ENCODE measurements at regions not wholly inside any gene's neighbourhood (a gene's known extent, or its start where the extent isn't known, plus 50 kb on each side); places are given as distances from the start of the nearest gene placed in this dataset.

GRCh38 chr9:27943501-27943900 is 370.2 kb upstream of the C9orf72 start:
- Histone ChIP-seq H3K79me2 (ENCODE audit: insufficient read depth, low read length) (no peaks in the 10 kb centered on the region), H4K20me1 (ENCODE audit: insufficient read depth) (no peaks in the 10 kb centered on the region), H3K4me3 (replicated peaks in 1 of 2; ENCODE audit: low read depth in 1 of 2, low read length in 2 of 2) (no peak overlapping the region), H3K27me3 (ENCODE audit: insufficient read depth, low read length) (no peaks in the 10 kb centered on the region), H2AFZ (ENCODE audit: low read depth, low read length, poor library complexity, severe bottlenecking) (no peak overlapping the region), H3K9ac (ENCODE audit: low read length) (no peak overlapping the region), H3K36me3 (ENCODE audit: control insufficient read depth in 1 of 2, insufficient read depth in 2 of 2, low read length in 2 of 2) (no peaks in the 10 kb centered on the region), H3K27ac (ENCODE audit: low read depth, low read length) (no peak overlapping the region), H3K4me2 (ENCODE audit: low read length) (no peak overlapping the region), H3K9me3 (ENCODE audit: control insufficient read depth in 1 of 2, insufficient read depth in 1 of 2, low read depth in 1 of 2, low read length in 2 of 2) (no peaks in the 10 kb centered on the region; a peak in 1 of 4 replicates), H3K9me2 (ENCODE audit: insufficient read depth) (no peaks in the 10 kb centered on the region), H3K4me1 (ENCODE audit: control insufficient read depth in 1 of 2, insufficient read depth in 2 of 2, low read length in 2 of 2) (no peaks in the 10 kb centered on the region)
- RAD21 ChIA-PET (ENCODE audit: low non-redundant PET in 1 of 2, low total read pairs in 2 of 2, uncharacterized antibody in 2 of 2, unreplicated experiment in 2 of 2): no interaction called here
- POLR2A ChIA-PET: no interaction called here
- no TSS peak for BruUV-seq (replicated peaks)
- DNase-seq (ENCODE audit: low read depth, low spot score) (no peak), ATAC-seq (no peak)
- CTCF ChIA-PET: no interaction called here
- TF ChIP-seq EZH2phosphoT487 (IDR thresholded peaks at IDR 0.05; ENCODE audit: borderline replicate concordance) (no peak), CTCF (IDR thresholded peaks at IDR 0.05 in 2 of 3, conservative IDR thresholded peaks at IDR 0.05 in 1 of 3; ENCODE audit: borderline replicate concordance in 1 of 3, insufficient read depth in 1 of 3, low read depth in 2 of 3, low read length in 2 of 3) (no peak), SIN3A (IDR thresholded peaks at IDR 0.05; ENCODE audit: low read depth) (no peak), TCF7L2 (IDR thresholded peaks at IDR 0.05; ENCODE audit: borderline replicate concordance, extremely low read depth, insufficient read depth, insufficient read length) (no peak), MAX (IDR thresholded peaks at IDR 0.05) (no peak)
- intact Hi-C loops (cut with micrococcal nuclease): no loop called here

GRCh38 chr9:27945386-27945785 is 372.1 kb upstream of the C9orf72 start:
- POLR2A ChIA-PET: no interaction called here
- no peak overlapping the region for H2AFZ ChIP-seq (ENCODE audit: low read depth, low read length, poor library complexity, severe bottlenecking)
- no peaks in the 10 kb centered on the region for H3K27me3 ChIP-seq (ENCODE audit: insufficient read depth, low read length)
- H3K36me3 ChIP-seq (ENCODE audit: control insufficient read depth in 1 of 2, insufficient read depth in 2 of 2, low read length in 2 of 2): no peaks in the 10 kb centered on the region
- no peak overlapping the region for H3K9ac ChIP-seq (ENCODE audit: low read length)
- H4K20me1 ChIP-seq (ENCODE audit: insufficient read depth): no peaks in the 10 kb centered on the region
- no peak overlapping the region for H3K4me2 ChIP-seq (ENCODE audit: low read length)
- no peak overlapping the region for H3K4me3 ChIP-seq (replicated peaks in 1 of 2; ENCODE audit: low read depth in 1 of 2, low read length in 2 of 2)
- intact Hi-C loops (cut with micrococcal nuclease): no loop called here
- no TSS peak for BruUV-seq (replicated peaks)
- TF ChIP-seq MAX (IDR thresholded peaks at IDR 0.05) (no peak), ATF3 (IDR thresholded peaks at IDR 0.05) (no peak), POLR2AphosphoS5 (IDR thresholded peaks at IDR 0.05; ENCODE audit: low read depth, low read length) (no peak), RAD21 (IDR thresholded peaks at IDR 0.05; ENCODE audit: low read depth) (no peak), POLR2A (IDR thresholded peaks at IDR 0.05; ENCODE audit: borderline replicate concordance, extremely low read depth, insufficient read depth, insufficient read length) (no peak)
- no peaks in the 10 kb centered on the region for H3K9me2 ChIP-seq (ENCODE audit: insufficient read depth)
- ATAC-seq (no peak), DNase-seq (ENCODE audit: low read depth, low spot score) (no peak)
- H3K79me2 ChIP-seq (ENCODE audit: insufficient read depth, low read length): no peaks in the 10 kb centered on the region
- H3K4me1 ChIP-seq (ENCODE audit: control insufficient read depth in 1 of 2, insufficient read depth in 2 of 2, low read length in 2 of 2): no peaks in the 10 kb centered on the region
- CTCF ChIA-PET: no interaction called here
- RAD21 ChIA-PET (ENCODE audit: low non-redundant PET in 1 of 2, low total read pairs in 2 of 2, uncharacterized antibody in 2 of 2, unreplicated experiment in 2 of 2): no interaction called here
- no peak overlapping the region for H3K27ac ChIP-seq (ENCODE audit: low read depth, low read length)
- H3K9me3 ChIP-seq (ENCODE audit: control insufficient read depth in 1 of 2, insufficient read depth in 1 of 2, low read depth in 1 of 2, low read length in 2 of 2): no peaks in the 10 kb centered on the region; a peak in 2 of 4 replicates
